HEK293T (cell line): ENCODE measurements at regions not wholly inside any gene's neighbourhood (a gene's known extent, or its start where the extent isn't known, plus 50 kb on each side); places are given as distances from the start of the nearest gene placed in this dataset.

Experiments used
- ARNT ChIP-seq: fragments of 450-650 bp; IDR thresholded peaks from 2 replicates; pipeline ENCODE4 v1.6.1; 2017; ENCODE audit warnings: mild to moderate bottlenecking
- BHLHE40 ChIP-seq: fragments of 450-650 bp; IDR thresholded peaks from 2 replicates; pipeline ENCODE4 v1.6.1; 2016; ENCODE audit warnings: mild to moderate bottlenecking, moderate library complexity, borderline replicate concordance
- ELF4 ChIP-seq: fragments of 450-650 bp; IDR thresholded peaks from 2 replicates; pipeline ENCODE4 v1.6.1; 2017; ENCODE audit warnings: antibody characterized with exemption
- FOXK2 ChIP-seq: fragments of 450-650 bp; IDR thresholded peaks from 2 replicates; pipeline ENCODE4 v1.6.1; 2016; ENCODE audit warnings: mild to moderate bottlenecking
- FOXM1 ChIP-seq: fragments of 450-650 bp; IDR thresholded peaks from 2 replicates; pipeline ENCODE4 v1.6.1; 2017; ENCODE audit warnings: mild to moderate bottlenecking, borderline replicate concordance
- HDGF ChIP-seq: fragments of 450-650 bp; IDR thresholded peaks from 2 replicates; pipeline ENCODE4 v1.6.1; 2017; ENCODE audit warnings: antibody characterized with exemption, borderline replicate concordance
- LEF1 ChIP-seq: fragments of 450-650 bp; IDR thresholded peaks from 2 replicates; pipeline ENCODE4 v1.6.1; 2017; ENCODE audit warnings: mild to moderate bottlenecking, borderline replicate concordance
- SP1 ChIP-seq: fragments of 450-650 bp; IDR thresholded peaks from 2 replicates; pipeline ENCODE4 v1.6.1; 2017
- ZNF384 ChIP-seq: fragments of 450-650 bp; IDR thresholded peaks from 2 replicates; pipeline ENCODE4 v1.6.1; 2016

DNA sequence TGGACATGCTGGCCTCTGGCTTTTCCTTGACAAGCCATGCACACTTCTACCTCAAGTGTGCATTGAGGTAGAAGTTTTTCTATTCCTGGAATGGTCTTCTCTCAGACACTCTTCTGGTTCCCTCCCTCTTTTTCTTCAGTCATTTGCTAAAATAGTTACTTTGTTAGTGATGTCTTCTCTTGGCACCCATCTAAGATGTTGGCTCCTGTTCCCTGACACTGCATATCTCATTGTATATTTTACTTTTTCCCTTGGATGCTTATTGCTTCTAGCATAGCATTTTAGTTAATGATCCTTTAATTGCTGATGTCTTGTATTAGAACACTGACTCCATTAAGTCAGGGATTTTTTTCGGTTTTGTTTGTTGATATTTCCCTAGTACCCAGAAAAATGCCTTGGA is 758.7 kb upstream of the NRSN1 start:
- TF ChIP-seq SP1 (no peak), BHLHE40 (no peak), LEF1 (no peak), FOXM1 (no peak), FOXK2 (no peak), ARNT (no peak), ELF4 (no peak), HDGF (no peak), ZNF384 (no peak)
